PFSK-1 (cell line): ENCODE measurements at regions not wholly inside any gene's neighbourhood (a gene's known extent, or its start where the extent isn't known, plus 50 kb on each side); places are given as distances from the start of the nearest gene placed in this dataset.

Experiments used
- FOXP2 ChIP-seq: optimal IDR thresholded peaks from 2 replicates; pipeline ENCODE3; 2011; ENCODE audit warnings: borderline replicate concordance, control low read depth, inconsistent platforms; ENCODE audit not compliant: insufficient read depth; ENCODE audit errors: extremely low read length, extremely low read depth
- POLR2AphosphoS5 ChIP-seq: IDR thresholded peaks from 2 replicates; pipeline ENCODE4 v1.6.1; 2012; ENCODE audit warnings: low read depth, mild to moderate bottlenecking, control low read depth, low read length, moderate library complexity
- SIN3A ChIP-seq: IDR thresholded peaks from 2 replicates; pipeline ENCODE4 v1.6.1; 2012; ENCODE audit warnings: mild to moderate bottlenecking, low read length, moderate library complexity, borderline replicate concordance; ENCODE audit not compliant: insufficient read depth
- TAF1 ChIP-seq: IDR thresholded peaks from 2 replicates; pipeline ENCODE4 v1.6.1; 2012; ENCODE audit warnings: low read length, control low read depth, borderline replicate concordance; ENCODE audit not compliant: insufficient read depth
- TF ChIP-seq, protein P1 (sequence below), 2 experiments: IDR thresholded peaks; 2 replicates each; pipeline versions ENCODE4 v1.6.1 to v1.8.0; 2011 to 2012; ENCODE audit warnings: low read depth in 2 of 2, low read length in 2 of 2, control low read depth in 1 of 2, inconsistent platforms in 1 of 2, mild to moderate bottlenecking in 1 of 2, moderate library complexity in 1 of 2; ENCODE audit not compliant: insufficient read depth in 1 of 2

DNA sequence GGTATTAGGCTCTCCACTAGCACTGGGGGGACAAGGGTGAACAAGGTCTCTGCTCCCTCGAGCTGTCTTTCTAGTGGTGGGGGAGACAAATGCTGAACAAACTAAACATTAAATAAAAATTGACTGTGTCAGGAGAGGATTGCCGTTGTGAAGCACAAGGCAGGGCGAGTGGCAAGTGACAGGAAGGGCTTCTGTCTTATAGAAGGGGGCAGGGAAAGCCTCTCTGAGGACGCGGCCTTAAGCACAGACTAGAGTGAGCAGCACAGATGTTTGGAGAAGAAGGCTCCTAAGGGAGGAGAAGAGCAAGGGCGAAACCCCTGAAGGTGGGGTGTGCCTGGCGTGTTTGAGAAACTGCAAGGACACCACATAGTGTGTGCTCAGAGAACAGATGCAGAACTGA lies 50.9 kb upstream of the ATP2B2 start:
- TF ChIP-seq, protein P1, sequence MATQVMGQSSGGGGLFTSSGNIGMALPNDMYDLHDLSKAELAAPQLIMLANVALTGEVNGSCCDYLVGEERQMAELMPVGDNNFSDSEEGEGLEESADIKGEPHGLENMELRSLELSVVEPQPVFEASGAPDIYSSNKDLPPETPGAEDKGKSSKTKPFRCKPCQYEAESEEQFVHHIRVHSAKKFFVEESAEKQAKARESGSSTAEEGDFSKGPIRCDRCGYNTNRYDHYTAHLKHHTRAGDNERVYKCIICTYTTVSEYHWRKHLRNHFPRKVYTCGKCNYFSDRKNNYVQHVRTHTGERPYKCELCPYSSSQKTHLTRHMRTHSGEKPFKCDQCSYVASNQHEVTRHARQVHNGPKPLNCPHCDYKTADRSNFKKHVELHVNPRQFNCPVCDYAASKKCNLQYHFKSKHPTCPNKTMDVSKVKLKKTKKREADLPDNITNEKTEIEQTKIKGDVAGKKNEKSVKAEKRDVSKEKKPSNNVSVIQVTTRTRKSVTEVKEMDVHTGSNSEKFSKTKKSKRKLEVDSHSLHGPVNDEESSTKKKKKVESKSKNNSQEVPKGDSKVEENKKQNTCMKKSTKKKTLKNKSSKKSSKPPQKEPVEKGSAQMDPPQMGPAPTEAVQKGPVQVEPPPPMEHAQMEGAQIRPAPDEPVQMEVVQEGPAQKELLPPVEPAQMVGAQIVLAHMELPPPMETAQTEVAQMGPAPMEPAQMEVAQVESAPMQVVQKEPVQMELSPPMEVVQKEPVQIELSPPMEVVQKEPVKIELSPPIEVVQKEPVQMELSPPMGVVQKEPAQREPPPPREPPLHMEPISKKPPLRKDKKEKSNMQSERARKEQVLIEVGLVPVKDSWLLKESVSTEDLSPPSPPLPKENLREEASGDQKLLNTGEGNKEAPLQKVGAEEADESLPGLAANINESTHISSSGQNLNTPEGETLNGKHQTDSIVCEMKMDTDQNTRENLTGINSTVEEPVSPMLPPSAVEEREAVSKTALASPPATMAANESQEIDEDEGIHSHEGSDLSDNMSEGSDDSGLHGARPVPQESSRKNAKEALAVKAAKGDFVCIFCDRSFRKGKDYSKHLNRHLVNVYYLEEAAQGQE (IDR thresholded peaks at IDR 0.05; ENCODE audit: insufficient read depth in 1 of 2, low read depth in 2 of 2, low read length in 2 of 2) = no peak
- TF ChIP-seq TAF1 (no peak), POLR2AphosphoS5 (no peak), FOXP2 (no peak), SIN3A (no peak)
